SK-MEL-5 (cell line): ENCODE measurements at regions not wholly inside any gene's neighbourhood (a gene's known extent, or its start where the extent isn't known, plus 50 kb on each side); places are given as distances from the start of the nearest gene placed in this dataset.

Experiments used
- DNase-seq: peaks from one replicate; pipeline ENCODE4 v3.0.0-alpha.2; 2016; ENCODE audit warnings: low read depth, low spot score
- in situ Hi-C: cut with HindIII; loops from 2 replicates; pipeline ENCODE4 v1.10.0; 2016; ENCODE audit warnings: low sequenced_read_pairs, high pct_unique_total_duplicates, low pct_unique_long_range_greater_than_20kb

DNA sequence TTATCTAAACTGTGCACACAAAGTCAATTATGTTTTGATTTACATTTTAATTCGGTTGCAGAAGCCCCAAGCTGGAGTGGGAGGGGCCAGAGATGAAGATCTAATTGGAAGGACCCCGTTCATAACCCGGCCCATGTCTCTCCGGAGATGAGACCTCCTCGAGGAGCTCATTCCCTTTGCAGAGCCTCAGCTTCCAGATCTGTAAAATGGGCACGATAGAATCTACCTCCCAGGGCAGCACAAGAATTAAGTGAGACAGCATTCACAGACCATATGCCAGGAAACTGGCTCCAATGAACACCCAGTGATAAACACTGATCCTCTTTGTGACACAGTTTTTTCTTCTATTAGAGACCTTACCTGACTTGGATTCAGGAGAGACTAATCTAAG lies 446.5 kb upstream of the CDH5 start:
- DNase-seq: no peak
- in situ Hi-C loops: no loop called here

GRCh38 chr16:65919145-65919985 lies 447.1 kb upstream of the CDH5 start:
- in situ Hi-C loops: no loop called here
- no peak for DNase-seq

- in situ Hi-C loops: no loop called here
- no peak for DNase-seq
These were observed 449.0 kb upstream of the CDH5 start for GRCh38 chr16:65917466-65917865.

DNA sequence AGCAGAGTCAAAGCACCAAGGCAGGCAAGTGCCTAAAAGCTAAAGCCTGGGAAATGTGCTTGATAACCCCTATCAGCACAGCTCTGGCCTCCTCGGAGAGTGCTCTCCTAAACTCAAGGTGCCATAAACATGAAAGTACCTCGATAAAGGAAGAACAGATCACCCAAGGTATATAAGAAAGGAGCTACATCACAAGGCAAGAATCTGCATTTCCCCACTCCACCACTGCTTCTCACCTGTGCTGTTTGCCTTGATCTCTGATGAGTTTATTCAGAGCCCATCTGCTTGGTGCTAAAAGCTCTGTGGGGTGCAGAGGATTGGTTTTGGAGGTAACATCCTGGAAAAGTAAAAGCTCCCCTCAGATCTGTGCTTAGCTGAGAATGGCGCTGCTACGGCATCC lies 449.5 kb upstream of the CDH5 start:
- DNase-seq: no peak
- in situ Hi-C loops: no loop called here

DNA sequence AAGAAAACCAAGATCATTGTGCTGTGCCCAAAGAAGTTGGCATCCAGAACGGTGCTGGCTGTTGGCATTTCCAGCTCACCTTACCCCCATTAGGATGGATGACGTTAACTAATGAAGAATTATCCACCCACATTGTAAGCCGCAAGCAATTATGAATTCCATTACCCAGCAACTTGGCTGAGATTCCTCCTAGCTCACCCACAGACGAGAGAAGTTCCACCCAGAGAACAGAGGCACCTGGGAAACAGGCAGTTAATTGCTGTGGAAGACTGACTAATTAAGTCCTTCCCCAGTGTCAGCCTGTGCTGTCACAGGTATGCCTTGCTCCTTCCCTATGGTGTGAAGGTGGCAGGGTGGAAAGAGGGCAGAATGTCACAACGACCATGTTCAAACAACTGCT lies 456.2 kb upstream of the CDH5 start:
- no peak for DNase-seq
- in situ Hi-C loops: no loop called here

DNA sequence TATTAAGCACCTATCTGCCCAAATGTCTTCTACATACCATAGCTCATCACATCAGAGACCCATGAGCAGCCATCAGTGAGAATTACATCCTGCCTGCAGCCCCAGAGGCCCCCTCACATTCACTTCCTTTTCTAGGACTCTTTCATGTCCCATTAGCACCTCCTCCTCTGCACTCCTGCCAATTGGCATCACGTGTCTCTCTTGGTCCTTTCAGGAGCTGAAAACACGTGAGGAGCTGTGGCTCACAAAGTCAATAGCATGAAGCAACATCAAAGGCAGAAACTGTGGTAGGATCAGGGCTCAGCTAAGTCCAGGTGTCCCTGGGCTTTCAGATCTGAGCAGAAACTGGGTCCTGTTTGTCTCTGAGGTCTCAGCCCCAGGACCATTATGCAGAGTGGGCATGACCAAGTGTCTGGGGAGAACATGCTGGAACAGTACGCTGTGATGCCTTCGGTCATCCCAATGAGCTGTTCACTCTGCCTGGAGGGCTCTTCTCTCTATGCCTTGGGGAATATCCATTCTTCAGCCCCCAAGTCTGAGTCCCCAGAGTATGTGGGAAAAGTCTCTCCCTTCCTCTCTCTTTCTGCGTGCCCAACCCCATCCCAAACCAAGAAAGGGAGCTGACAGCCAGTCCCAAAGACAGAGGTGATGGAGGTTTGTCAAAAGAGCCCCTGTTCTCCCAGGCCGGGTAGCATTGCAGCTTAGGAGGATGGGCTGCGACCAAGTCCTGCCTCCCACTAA lies 457.0 kb upstream of the CDH5 start:
- DNase-seq: no peak
- in situ Hi-C loops: no loop called here

DNA sequence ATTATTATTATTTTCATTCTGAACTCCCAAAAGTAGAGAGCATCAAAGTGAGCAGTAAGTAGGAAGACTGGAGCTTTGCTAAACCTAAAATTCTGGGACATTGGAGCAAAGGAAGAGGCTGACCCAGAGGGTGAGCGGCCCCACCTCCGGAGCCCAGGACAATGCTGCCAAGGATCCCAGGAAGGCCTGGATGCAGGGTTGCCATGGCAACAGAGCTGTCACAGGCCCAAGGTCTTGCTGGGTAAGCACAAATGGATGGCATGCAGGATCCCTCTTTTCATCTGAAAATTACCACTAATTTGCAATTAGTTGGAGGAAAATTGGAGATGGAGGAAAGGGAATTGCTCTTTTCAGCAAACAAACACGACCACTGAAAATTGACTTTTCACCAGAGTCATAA lies 457.9 kb upstream of the CDH5 start:
- in situ Hi-C loops: no loop called here
- DNase-seq: no peak

- in situ Hi-C loops: no loop called here
- DNase-seq: no peak
These were observed 461.2 kb upstream of the CDH5 start for GRCh38 chr16:65905331-65905730.

DNA sequence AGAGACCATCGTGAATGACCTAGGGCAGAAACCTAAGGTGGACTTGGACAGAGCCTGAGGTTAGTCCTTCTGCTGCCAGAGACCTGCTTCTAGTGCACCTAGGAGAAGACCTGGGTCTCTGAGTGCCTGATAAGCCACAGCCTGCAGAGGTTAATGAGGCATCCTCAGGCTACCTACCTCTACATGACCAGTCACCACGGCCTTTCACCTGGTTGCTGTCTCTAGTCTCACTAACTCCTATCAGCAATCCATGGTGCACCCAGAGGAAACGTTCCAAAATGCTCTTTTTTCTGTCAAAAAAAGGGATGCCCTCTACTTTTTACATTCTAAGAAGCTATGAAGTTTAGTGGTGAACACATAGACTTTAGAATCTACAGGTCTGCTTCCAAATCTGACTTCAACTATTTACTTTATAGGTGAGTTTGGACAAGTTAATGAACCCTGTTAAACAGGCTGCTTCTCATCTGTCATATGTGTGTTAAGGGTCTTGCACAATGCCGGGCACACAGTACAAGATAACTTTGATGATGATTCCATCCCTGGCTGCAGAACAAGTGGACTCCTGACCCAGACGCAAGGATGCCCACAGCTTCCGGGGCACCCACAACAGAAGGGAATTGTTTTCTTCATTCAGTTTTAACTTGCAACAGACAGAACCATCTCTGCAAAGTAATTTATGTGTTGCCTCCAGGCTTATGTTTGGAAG lies 469.9 kb upstream of the CDH5 start:
- DNase-seq: peak; percentile 10
- in situ Hi-C loops: no loop called here

DNA sequence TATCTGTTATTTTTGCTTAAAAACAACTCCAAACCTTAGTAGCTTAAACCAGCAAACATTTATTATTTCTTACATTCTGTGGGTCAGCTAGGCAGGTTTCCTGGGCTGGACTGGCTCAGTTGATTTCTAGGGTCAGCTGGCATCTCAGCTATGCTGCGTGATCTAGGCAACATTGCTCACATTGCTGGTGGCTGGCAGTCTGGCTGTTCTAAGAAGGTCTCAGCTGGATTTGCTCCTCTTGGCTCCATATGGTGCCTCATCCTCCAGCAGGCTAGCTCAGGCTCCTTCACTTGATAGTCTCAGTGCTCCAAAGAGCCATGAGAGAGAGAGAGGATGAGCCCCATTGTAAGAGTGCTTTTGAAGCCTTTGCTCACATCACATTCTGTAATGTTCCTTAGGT lies 470.6 kb upstream of the CDH5 start:
- in situ Hi-C loops: no loop called here
- no peak for DNase-seq

GRCh38 chr16:65895486-65895885 lies 471.0 kb upstream of the CDH5 start:
- DNase-seq: no peak
- in situ Hi-C loops: no loop called here

GRCh38 chr16:65890203-65890602 lies 476.3 kb upstream of the CDH5 start:
- in situ Hi-C loops: no loop called here
- no peak for DNase-seq

DNA sequence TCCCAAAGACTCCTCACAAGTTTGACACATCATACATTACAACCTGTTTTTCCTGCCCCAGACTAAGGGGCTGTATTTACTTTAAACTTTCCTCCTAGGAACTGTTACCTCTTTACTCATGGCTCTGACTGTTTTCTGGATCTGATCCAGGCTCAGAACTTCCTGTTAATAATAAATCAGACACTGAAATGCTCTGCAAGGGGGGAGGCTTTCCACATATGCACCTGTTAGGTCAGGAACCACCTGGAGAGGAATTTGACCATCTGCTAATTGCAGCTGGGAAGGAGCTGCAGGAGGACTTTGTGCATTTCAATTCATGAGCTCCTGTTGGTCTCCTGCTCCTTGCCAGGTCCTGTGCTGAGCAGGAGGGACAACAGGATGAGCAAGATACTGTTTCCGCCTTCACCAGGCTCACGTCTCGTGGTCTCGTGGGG lies 476.9 kb upstream of the CDH5 start:
- no peak for DNase-seq
- in situ Hi-C loops: no loop called here

DNA sequence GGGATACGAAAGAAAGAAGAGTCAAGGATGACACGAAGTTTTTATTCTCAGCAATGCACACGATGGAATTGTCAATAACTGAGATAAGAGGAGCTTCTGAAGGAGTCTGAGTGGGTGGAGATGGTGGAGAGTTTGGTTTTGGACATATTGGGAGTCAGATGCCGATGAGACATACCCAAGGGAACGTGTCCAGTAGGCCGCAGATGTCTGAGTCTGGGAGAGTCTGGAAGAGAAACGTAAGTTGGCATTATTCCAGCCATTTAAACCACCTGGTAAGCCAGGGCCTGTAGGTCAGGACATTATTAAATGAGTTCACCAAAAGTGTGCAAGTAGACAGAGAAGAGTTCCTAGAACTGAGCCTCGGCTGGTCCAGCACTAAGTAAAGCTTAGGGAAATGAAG lies 478.3 kb upstream of the CDH5 start:
- DNase-seq: no peak
- in situ Hi-C loops: no loop called here

DNA sequence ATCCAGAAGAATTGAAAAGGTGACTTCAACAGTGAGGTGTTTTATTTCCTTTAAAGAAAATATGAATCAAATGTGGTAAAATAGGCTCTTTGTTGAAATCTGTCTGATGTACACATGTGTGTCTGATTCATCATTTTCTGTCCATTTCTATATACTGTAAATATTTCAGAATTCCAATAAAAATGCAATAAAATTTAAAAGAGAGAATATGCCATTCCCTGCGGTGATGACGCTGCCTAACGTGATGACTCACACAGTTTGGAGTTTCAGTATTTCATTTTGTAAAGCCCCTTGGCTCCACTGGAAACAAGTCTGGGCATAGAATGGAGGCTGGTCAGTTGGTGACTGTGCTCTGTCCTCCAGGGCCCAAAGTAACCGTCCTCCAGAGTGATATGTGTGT lies 482.5 kb upstream of the CDH5 start:
- in situ Hi-C loops: no loop called here
- no peak for DNase-seq

- in situ Hi-C loops: no loop called here
These were observed 488.1 kb upstream of the CDH5 start for GRCh38 chr16:65878347-65878746.

DNA sequence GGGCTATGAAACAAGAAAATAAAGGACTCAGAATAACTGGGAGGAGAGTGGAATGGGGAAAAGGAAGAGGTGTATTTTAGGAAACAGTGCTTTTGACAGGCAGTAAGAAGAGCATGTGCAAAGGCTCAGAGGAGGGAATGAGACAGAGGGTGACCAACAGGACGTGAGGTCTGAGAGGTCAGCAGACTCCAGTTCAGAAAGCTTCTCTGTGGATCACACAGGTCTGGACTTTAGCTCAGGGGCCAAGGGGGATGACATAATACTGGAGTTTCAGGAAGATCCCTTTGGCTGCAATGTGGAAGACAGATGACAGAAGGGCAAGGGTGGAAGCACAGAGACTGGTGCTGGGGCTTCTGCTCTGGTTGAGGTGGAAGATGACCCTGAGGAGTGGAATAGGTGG lies 489.9 kb upstream of the CDH5 start:
- DNase-seq: no peak
- in situ Hi-C loops: no loop called here

More at GRCh38 chr16:65878347-65878746, 488.1 kb upstream of the CDH5 start:
- no peak for DNase-seq

- DNase-seq: no peak
- in situ Hi-C loops: no loop called here
These were observed 490.5 kb upstream of the CDH5 start for GRCh38 chr16:65876056-65876408.
